ENCODE measurements at regions not wholly inside any gene's neighbourhood (a gene's known extent, or its start where the extent isn't known, plus 50 kb on each side); places are given as distances from the start of the nearest gene placed in this dataset.

GRCh38 chr7:156478486-156478885 is 162.1 kb upstream of the RNF32 start:
- DNase-seq (ENCODE audit: low read depth, low spot score) (no peak), FAIRE-seq (no peak)
- TF ChIP-seq MAX (IDR thresholded peaks at IDR 0.05; ENCODE audit: insufficient read depth, insufficient read length) = no peak
- no peak for TF ChIP-seq POLR2AphosphoS5 (IDR thresholded peaks at IDR 0.05; ENCODE audit: insufficient read depth, low read depth, low read length)
- TF ChIP-seq FOS (IDR thresholded peaks at IDR 0.05; ENCODE audit: borderline replicate concordance, insufficient read depth, low read length) = no peak
- TF ChIP-seq EZH2 (IDR thresholded peaks at IDR 0.05; ENCODE audit: borderline replicate concordance, low read depth, low read length, severe bottlenecking) = no peak
- TF ChIP-seq MYC (IDR thresholded peaks at IDR 0.05; ENCODE audit: low read depth, low read length) = no peak
- no peak for TF ChIP-seq CTCF (IDR thresholded peaks at IDR 0.05; ENCODE audit: extremely low read depth in 1 of 2, insufficient read depth in 1 of 2, low read depth in 1 of 2, low read length in 2 of 2)
- TF ChIP-seq POLR2A (IDR thresholded peaks at IDR 0.05; ENCODE audit: low read depth, low read length) = no peak
- no peak for TF ChIP-seq JUN (IDR thresholded peaks at IDR 0.05; ENCODE audit: borderline replicate concordance, insufficient read depth, insufficient read length, low read depth)
- TF ChIP-seq GATA2 (IDR thresholded peaks at IDR 0.05; ENCODE audit: insufficient read depth, insufficient read length, low read depth, low read length) = no peak
- dilution Hi-C loops (cut with MboI; ENCODE audit: extremely low pct_ligation_motif_present, low sequenced_read_pairs) = no loop called here
- Histone ChIP-seq H3K4me2 (ENCODE audit: insufficient read depth, low read length) (no peak overlapping the region), H3K9me3 (replicated peaks; ENCODE audit: control insufficient read depth, insufficient read depth, low read length) (no peaks in the 10 kb centered on the region), H2AFZ (ENCODE audit: low read depth, low read length) (no peak overlapping the region), H3K4me3 (replicated peaks in 1 of 3; ENCODE audit: insufficient read depth in 1 of 3, low read depth in 1 of 3, low read length in 3 of 3) (no peak overlapping the region), H3K27me3 (ENCODE audit: control insufficient read depth in 2 of 2, insufficient read depth in 2 of 2, low read length in 2 of 2) (no peaks in the 10 kb centered on the region), H3K79me2 (ENCODE audit: control insufficient read depth, insufficient read depth, low read length) (no peaks in the 10 kb centered on the region), H4K20me1 (replicated peaks; ENCODE audit: control insufficient read depth, extremely low read depth, insufficient read depth, low read length) (no peaks in the 10 kb centered on the region), H3K9me1 (replicated peaks; ENCODE audit: control insufficient read depth, extremely low read depth, insufficient read depth, low read length) (no peaks in the 10 kb centered on the region), H3K4me1 (ENCODE audit: control insufficient read depth, extremely low read depth, insufficient read depth, low read length) (peaks cover 8% of the 10 kb centered on the region), H3K9ac (replicated peaks; ENCODE audit: extremely low read depth, insufficient read depth, low read length) (no peak overlapping the region), H3K27ac (ENCODE audit: insufficient read depth, low read depth, low read length) (no peak overlapping the region), H3K36me3 (ENCODE audit: control insufficient read depth in 2 of 2, extremely low read depth in 1 of 2, insufficient read depth in 2 of 2, low read length in 2 of 2) (no peaks in the 10 kb centered on the region)
- POLR2A ChIA-PET = no interaction called here
- intact Hi-C loops (cut with micrococcal nuclease) = loop anchor here (10.0 kb wide), 1 partner anchor 126 kb away; no protein-coding TSS in a partner anchor
- BruUV-seq (replicated peaks) = no TSS peak
- CTCF ChIA-PET = no interaction called here
